HG02852 (cell line): ENCODE measurements at regions not wholly inside any gene's neighbourhood (a gene's known extent, or its start where the extent isn't known, plus 50 kb on each side); places are given as distances from the start of the nearest gene placed in this dataset.
"Not testable (repeated sequence)": the region's sequence is repeated elsewhere in the genome, so short reads cannot be mapped to it uniquely, and the experiment has no call there.

Experiments
- ATAC-seq: cut with Tn5 transposase; IDR thresholded peaks from one replicate; pipeline ENCODE4 v1.9.1; 2021; ENCODE audit warnings: mild to moderate bottlenecking, moderate library complexity; ENCODE audit not compliant: unreplicated experiment

- no peak for ATAC-seq
Measured at GRCh38 chr1:73310797-73311381, 887.1 kb downstream of the LRRIQ3 start.

DNA sequence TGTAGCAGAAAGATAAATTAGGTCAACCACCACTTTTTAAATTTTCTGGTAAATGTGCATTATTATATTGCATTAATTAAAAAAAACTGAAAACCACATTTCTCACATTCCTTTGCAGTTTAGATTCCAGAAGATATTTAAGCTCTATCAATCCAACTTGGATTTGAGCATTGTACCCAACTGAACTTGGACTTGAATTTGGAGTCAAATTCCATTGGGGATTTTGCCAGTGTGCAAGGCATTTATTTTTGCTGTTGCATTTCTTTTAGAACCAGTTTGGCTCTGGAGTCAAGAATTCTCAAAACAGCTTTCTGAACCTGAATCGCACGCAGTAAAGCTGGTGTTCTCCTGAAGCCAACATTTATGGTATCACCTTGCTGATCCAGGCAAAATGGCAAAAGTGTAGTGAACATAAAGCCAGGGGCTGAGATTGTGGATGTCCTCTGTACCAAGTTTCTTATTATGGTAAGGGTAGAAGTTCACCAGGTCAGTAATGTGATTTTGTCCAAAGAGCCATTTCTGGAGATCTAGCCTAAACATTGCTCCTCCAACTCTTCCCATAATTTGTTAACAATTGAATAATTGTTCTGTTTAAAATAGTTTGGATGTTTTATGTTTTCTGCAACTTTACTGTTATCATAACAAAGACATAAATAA, 890.9 kb downstream of the LRRIQ3 start:
- no peak for ATAC-seq

DNA sequence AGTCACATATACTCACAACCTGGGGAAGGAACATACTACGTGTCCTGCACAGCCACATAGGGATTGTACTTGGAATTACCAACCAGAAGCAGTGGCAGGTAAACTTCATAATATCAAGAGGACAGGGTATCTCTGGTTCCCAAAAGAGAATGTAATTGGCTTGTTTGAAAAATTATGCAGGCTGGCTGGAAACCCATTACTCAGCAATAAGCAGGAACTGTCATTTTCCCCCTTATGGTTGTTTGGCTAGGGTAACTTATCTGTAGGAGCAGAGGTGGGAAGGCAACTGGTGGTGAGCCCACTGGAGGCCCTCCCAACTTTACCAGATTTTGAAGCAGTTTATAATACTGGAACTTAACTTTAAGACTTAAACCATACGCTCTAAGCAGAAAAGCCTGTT, 924.1 kb downstream of the LRRIQ3 start:
- no peak for ATAC-seq

DNA sequence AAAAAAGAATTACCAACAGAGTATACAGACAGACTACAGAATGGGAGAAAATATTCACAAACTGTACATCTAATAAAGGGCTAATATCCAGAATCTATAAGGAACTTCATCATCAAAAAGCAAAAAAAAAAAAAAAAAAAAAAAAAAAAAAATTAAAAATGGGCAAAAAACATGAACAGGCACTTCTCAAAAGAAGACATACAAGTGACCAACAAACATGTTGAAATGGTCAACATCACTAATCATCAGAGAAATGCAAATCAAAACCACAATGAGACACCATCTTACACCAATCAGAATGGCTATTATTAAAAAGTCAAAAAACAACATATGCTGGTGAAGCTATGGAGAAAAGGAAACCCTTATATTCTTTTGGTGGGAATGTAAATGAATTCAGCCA, 952.8 kb downstream of the LRRIQ3 start:
- not testable (repeated sequence) for ATAC-seq

DNA sequence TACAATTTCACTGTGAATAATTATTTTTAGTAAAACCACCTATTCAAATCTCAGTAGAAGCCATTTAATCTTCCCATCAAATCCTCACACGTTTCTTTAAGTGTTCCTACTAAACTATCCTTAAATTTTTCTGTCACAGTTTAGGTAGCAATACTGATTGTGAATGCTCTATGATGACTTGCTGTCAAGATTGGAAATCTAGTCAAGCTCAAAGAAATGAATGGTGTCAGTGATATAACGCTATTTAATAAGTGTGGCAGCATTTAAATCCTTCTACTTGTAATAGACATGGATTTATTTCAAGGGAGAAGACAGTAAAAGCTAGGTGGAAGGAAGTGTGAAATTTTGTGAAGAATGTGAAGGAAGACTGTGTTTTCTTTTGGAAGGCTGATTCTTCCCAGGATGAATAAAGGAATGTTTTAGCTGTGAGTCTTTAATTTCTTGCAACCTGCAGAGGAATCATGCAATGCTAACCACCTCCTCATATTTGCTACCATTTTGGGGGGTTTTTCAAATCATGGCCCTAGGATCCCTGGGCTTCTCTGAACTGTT, 936.7 kb upstream of the NEGR1 start:
- no peak for ATAC-seq

DNA sequence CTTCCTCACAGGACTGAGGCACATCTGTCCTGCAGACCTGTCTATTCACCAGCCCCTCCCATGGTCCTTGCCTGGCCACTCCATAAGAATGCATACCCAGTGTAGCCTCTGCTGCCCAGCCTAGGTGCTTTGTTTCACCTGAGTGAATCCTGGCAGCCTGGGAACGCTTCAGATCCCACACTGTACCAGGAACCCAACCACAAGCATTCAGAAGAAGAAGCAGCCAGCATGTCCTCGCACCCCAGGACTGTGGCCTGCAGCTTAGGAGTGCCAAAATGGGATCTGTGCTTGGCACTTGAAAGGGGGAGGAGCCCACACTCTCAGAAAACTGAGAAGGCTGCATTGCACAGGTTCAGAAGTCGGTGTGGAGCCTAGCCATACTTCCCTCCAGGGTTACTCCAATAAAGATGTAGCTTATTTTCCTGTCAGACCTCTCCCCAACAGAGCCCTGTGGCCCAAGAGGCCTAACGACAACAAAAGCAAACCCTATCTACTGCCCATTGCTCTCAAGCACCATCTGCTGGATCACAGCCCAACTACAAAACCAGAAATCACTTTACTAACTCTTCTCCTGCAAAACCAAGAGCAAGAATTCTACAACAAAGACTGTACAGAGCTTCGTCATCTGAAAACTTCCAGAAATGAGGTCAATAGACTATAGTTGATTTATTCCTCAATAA, 923.1 kb upstream of the NEGR1 start:
- ATAC-seq = no peak

DNA sequence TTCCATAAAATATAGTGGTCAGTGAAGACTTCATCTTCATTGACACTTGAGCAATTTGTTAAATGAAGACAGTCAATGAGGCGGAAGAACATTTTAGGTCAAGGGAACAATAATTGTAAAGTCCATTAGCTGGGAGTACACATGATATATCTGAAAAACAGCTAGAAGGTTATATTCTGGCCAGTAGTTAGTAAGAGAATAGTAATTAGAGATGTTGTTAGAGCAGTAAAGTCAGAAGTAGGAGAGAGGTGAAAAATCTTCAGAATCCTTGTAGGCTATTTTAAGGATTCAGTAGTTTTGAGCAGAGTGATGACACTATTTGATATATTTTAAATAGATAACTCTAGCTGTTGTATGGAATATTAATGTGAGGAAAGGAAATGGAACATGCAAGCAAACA, 915.6 kb upstream of the NEGR1 start:
- no peak for ATAC-seq

GRCh38 chr1:73194965-73195364, 912.6 kb upstream of the NEGR1 start:
- no peak for ATAC-seq

DNA sequence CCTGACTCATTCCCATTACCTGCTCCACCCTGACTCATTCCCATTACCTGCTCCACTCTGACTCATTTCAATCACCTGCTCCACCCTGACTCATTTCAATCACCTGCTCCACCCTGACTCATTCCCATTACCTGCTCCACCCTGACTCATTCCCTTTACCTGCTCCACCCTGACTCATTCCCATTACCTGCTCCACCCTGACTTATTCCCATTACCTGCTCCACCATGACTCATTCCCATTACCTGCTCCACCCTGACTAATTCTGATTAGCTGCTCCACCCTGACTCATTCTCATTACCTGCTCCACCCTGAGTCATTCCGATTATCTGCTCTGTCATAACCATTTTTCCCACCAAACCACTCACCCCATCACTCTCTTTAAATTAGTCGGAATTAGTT, 901.2 kb upstream of the NEGR1 start:
- not testable (repeated sequence) for ATAC-seq

- no peak for ATAC-seq
Measured at GRCh38 chr1:73181190-73181540, 898.8 kb upstream of the NEGR1 start.

GRCh38 chr1:73180397-73181189, 898.3 kb upstream of the NEGR1 start:
- ATAC-seq = no peak

GRCh38 chr1:73176902-73177301, 894.6 kb upstream of the NEGR1 start:
- ATAC-seq = no peak

GRCh38 chr1:73167009-73167657, 884.8 kb upstream of the NEGR1 start:
- ATAC-seq = no peak

DNA sequence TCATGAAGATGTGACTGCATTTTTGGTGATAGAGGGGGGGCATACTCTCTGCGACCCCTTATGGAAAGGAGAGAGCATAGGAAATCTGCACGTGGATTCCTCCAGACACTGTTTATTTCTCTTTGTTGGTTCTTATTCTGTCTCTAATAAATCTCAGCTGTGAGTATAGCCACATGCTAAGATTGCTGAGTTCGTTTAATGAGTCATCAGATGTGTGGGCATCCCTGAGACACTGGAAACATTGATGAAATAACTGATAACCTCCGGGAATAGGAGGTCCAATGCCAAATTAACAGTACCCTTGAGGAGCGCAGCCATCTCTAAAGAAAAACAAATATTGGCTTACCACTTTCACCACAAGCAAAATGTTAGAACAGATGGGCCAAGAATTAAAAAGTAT, 880.2 kb upstream of the NEGR1 start:
- no peak for ATAC-seq

DNA sequence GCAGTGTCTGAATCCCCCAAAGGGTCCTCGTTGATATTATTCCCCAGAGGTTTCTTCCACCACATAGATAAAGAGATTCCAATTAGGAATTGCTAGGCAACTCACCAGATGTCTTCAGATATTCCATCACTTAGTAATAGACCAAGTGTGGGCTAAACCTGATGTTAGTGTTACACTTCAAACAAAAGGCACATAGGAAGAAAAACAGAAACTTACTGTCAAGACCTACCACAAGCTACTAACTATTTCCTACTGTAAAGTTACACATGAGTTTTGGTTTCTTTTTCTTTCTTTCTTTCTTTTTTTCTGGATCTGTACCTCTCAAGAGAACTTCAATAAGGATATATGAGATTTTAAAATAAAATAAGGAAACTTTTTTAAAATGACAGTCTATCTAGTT, 879.1 kb upstream of the NEGR1 start:
- ATAC-seq = no peak

DNA sequence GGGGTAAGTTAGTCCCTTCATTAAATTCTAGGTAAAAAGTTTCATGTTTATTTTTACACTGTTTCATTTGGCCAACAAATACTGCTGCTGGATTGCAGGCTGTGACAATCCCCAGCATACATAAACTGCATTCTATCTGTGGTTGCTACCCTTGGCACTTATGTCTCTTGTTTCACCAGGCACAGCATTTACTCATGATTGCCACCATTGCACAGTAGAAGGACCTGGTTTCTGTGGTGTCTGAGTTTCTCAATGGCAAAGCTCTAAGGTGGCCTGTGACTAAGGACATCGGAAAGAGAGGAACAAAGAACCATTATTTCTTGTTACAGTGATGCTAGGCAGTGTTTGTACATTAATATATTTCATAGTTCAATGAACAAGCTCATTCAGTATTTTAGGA, 878.4 kb upstream of the NEGR1 start:
- ATAC-seq = no peak

DNA sequence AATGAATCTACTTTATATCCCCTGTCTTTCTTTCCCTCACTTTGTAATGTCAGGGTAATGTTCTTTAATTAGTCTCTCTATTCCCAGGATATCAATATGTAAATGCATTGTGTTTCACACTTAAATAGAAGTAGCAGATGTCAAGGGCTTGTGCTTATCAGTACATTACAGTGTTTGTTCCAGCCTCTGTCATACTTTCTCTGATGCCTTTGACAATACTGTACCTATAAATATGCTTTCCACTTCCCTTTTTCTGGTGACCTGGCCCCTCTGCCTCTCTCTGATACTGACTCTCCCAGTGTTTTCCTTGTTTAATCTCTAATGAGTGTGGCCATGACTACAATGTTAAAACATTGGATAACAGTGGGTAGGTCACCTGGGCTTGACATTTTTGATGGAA, 862.0 kb upstream of the NEGR1 start:
- ATAC-seq = no peak

GRCh38 chr1:73136975-73137374, 854.6 kb upstream of the NEGR1 start:
- ATAC-seq = no peak

DNA sequence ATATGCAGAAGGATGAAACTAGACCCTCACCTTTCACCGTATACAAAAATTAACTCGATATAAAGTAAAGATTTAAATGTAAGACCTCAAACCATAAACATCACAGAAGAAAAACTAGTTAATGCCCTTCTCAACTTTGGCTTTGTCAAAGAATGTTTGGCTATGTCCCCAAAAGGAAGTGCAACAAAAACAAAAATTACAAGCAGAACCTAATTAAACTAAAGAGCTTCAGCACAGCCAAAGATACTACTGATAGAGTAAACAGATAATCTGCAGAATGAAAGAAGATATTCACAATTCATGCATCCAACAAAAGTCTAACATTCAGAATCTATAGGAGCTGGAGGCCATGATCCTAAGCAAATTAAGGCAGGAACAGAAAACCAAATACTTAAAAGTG, 824.6 kb upstream of the NEGR1 start:
- no peak for ATAC-seq

DNA sequence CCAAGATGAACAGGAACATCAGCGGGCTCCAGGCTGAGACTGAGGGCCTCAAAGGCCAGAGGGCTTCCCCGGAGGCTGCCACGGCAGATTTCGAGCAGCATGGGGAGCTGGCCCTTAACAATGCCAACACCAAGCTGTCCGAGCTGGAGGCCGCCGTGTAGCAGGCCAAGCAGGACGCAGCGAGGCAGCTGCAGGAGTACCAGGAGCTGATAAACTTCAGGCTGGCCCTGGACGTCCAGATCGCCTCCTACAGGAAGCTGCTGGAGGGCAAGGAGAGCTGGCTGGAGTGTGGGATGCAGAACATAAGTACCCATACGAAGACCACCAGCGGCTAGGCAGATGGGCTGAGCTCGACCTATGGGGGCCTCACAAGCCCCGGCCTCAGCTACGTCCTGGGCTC, 823.4 kb upstream of the NEGR1 start:
- no peak for ATAC-seq

- ATAC-seq = no peak
Measured at GRCh38 chr1:73104749-73105148, 822.4 kb upstream of the NEGR1 start.
